ENCODE measurements at regions not wholly inside any gene's neighbourhood (a gene's known extent, or its start where the extent isn't known, plus 50 kb on each side); places are given as distances from the start of the nearest gene placed in this dataset.

GRCh38 chrX:45323387-45323786 is 122.7 kb upstream of the DIPK2B start:
- peak overlapping the region; percentile 69 for H3K14ac ChIP-seq (replicated peaks; ENCODE audit: low read depth, low read length)
- no peak overlapping the region for H2AFZ ChIP-seq (replicated peaks; ENCODE audit: low read length, poor library complexity)
- peak overlapping the region; percentile 54 for H2BK5ac ChIP-seq (ENCODE audit: low read depth, low read length, poor library complexity, severe bottlenecking)
- peak overlapping the region; percentile 53 for H4K91ac ChIP-seq (ENCODE audit: insufficient read depth, low read depth, low read length)
- H2AK5ac ChIP-seq (ENCODE audit: low read depth, low read length), result peak overlapping the region; percentile 80
- no peaks in the 10 kb centered on the region for H4K20me1 ChIP-seq (ENCODE audit: insufficient read depth, low read length)
- ChIA-PET CTCF (interaction anchor here (1.1 to 2.0 kb wide), 5 partner anchors 186 to 1052 kb away, joined by 3 to 11 read pairs (median 5); no protein-coding TSS in a partner anchor), POLR2A (ENCODE audit: unreplicated experiment) (interaction anchor here (0.6 kb wide), 1 partner anchor 420 kb away, joined by 3 read pairs; no protein-coding TSS in a partner anchor)
- H3K36me3 ChIP-seq (ENCODE audit: control insufficient read depth, insufficient read depth, low read length), result no peaks in the 10 kb centered on the region
- intact Hi-C loops (cut with micrococcal nuclease) (loop anchor here (5.0 kb wide), 3 partner anchors 299 to 484 kb away; no protein-coding TSS in a partner anchor), in situ Hi-C loops (cut with MboI; ENCODE audit: low sequenced_read_pairs) (loop anchor here (10.0 kb wide), 1 partner anchor 191 kb away; no protein-coding TSS in a partner anchor), dilution Hi-C loops (cut with HindIII; ENCODE audit: low sequenced_read_pairs, unreplicated experiment) (no loop called here)
- H3K9me3 ChIP-seq (ENCODE audit: control insufficient read depth, insufficient read depth, low read length), result no peaks in the 10 kb centered on the region
- peak overlapping the region; percentile 97 for H2BK20ac ChIP-seq (ENCODE audit: low read depth, low read length)
- H2BK120ac ChIP-seq (ENCODE audit: low read depth, low read length), result peak overlapping the region; percentile 97
- no TSS peak for BruUV-seq (replicated peaks)
- H2AK9ac ChIP-seq (replicated peaks; ENCODE audit: low read depth, low read length, poor library complexity), result peak overlapping the region; percentile 15
- no peaks in the 10 kb centered on the region for H3K4me1 ChIP-seq (ENCODE audit: control insufficient read depth, insufficient read depth, low read length)
- H4K5ac ChIP-seq (ENCODE audit: low read depth, low read length), result peak overlapping the region; percentile 47; the same call in 1 of the 2 replicates
- peak overlapping the region; percentile 70 for H3K4ac ChIP-seq (ENCODE audit: low read depth, low read length)
- no peak for DNase-seq
- H3K4me3 ChIP-seq (ENCODE audit: insufficient read depth, low read depth, low read length), result no peak overlapping the region
- no CpG with 5 or more reads among the region's 3 CpGs for WGBS, 2 experiments (ENCODE audit: extremely low coverage in 2 of 2, insufficient read length in 1 of 2)
- no peak overlapping the region for H3K4me2 ChIP-seq (ENCODE audit: low read depth, low read length)
- no peak overlapping the region; the same call in 1 of the 2 replicates for H3K27ac ChIP-seq (ENCODE audit: insufficient read depth, low read length)
- peaks cover 13% of the 10 kb centered on the region for H3K9me1 ChIP-seq (ENCODE audit: insufficient read depth, low read length)
- H3K27me3 ChIP-seq (ENCODE audit: control insufficient read depth, insufficient read depth, low read length), result peaks cover 4% of the 10 kb centered on the region
- no peak overlapping the region for H3K9ac ChIP-seq (ENCODE audit: low read depth, low read length)
- peak overlapping the region; percentile 6; the same call in 1 of the 2 replicates for H3K18ac ChIP-seq (ENCODE audit: low read depth, low read length)
- H3K79me1 ChIP-seq (ENCODE audit: low read depth in 1 of 2, low read length in 2 of 2), result peaks cover 0 to 15% of the 10 kb centered on the region in 2 experiments; a peak in 2 of 4 replicates
- H2BK15ac ChIP-seq (ENCODE audit: low read depth, low read length), result peak overlapping the region; percentile 86; the same call in 2 of the 3 replicates
- ATAC-seq (ENCODE audit: low read depth), result no peak
- H3K23ac ChIP-seq (ENCODE audit: low read depth, low read length), result peak overlapping the region; percentile 58
- no peak overlapping the region for H3K56ac ChIP-seq (ENCODE audit: extremely low read depth, insufficient read depth, low read length)
- H4K8ac ChIP-seq (ENCODE audit: low read depth in 2 of 2, low read length in 2 of 2), result peak overlapping the region; percentile 76 to 93
- TF ChIP-seq CHD1 (IDR thresholded peaks at IDR 0.05; ENCODE audit: low read depth, low read length) (no peak), RAD21 (IDR thresholded peaks at IDR 0.05; ENCODE audit: low read length) (no peak), MXI1 (IDR thresholded peaks at IDR 0.05; ENCODE audit: borderline replicate concordance, low read depth, low read length) (no peak), ELK1 (IDR thresholded peaks at IDR 0.05; ENCODE audit: borderline replicate concordance, low read depth, low read length) (no peak), USF2 (IDR thresholded peaks at IDR 0.05; ENCODE audit: low read depth, low read length) (no peak), RCOR1 (IDR thresholded peaks at IDR 0.05; ENCODE audit: insufficient replicate concordance, low read length) (no peak), CTCF (conservative IDR thresholded peaks at IDR 0.05; ENCODE audit: low read depth, low read length) (no peak), FOS (IDR thresholded peaks at IDR 0.05; ENCODE audit: low read depth, low read length) (no peak), RFX5 (IDR thresholded peaks at IDR 0.05; ENCODE audit: low read depth, low read length) (no peak), BHLHE40 (IDR thresholded peaks at IDR 0.05; ENCODE audit: low read depth, low read length) (no peak), SMC3 (IDR thresholded peaks at IDR 0.05; ENCODE audit: low read depth, low read length) (no peak)

Measured in IMR-90 (cell line).